Upper lobe of left lung (tissue), 6 donors: ENCODE measurements at regions not wholly inside any gene's neighbourhood (a gene's known extent, or its start where the extent isn't known, plus 50 kb on each side); places are given as distances from the start of the nearest gene placed in this dataset.
"Not testable (repeated sequence)": the region's sequence is repeated elsewhere in the genome, so short reads cannot be mapped to it uniquely, and the experiment has no call there.

Source experiments
- ATAC-seq, 2 donors: fragments of 200-7000 bp; cut with Tn5 transposase; one replicate each; pipeline ENCODE4 v1.9.1; 2022; ENCODE audit warnings: mild to moderate bottlenecking in 2 of 2, moderate library complexity in 2 of 2; ENCODE audit not compliant: low FRiP score in 2 of 2
- DNase-seq, 2 donors: peaks; one replicate each; pipeline ENCODE4 v3.0.0-alpha.2; 2019 to 2020
- H3K27ac ChIP-seq, 4 donors: fragments of 200-600 bp; sonication (generic); one replicate each; pipeline ENCODE4 v1.5.1; 2016 to 2019
- H3K27me3 ChIP-seq, 4 donors: fragments of 200-600 bp; sonication (generic); one replicate each; pipeline ENCODE4 v1.5.1; 2017 to 2019
- H3K36me3 ChIP-seq, 4 donors: fragments of 200-600 bp; sonication (generic); one replicate each; pipeline ENCODE4 v1.5.1; 2016 to 2019
- H3K4me1 ChIP-seq, 4 donors: fragments of 200-600 bp; sonication (generic); one replicate each; pipeline ENCODE4 v1.5.1; 2018 to 2019
- H3K4me3 ChIP-seq, 4 donors: fragments of 200-600 bp; sonication (generic); one replicate each; pipeline ENCODE4 v1.5.1; 2017 to 2019; ENCODE audit warnings: mild to moderate bottlenecking in 2 of 4, moderate library complexity in 1 of 4
- H3K9me3 ChIP-seq, 4 donors: fragments of 200-600 bp; sonication (generic); one replicate each; pipeline ENCODE4 v1.5.1; 2018 to 2019
- EP300 ChIP-seq, 4 donors: sonication (generic); formaldehyde crosslinking; IDR thresholded peaks; one replicate each; pipeline ENCODE4 v1.5.1; 2017; ENCODE audit warnings: antibody characterized with exemption in 4 of 4, control low read depth in 2 of 4
- POLR2A ChIP-seq, 4 donors: fragments of 450-650 bp; IDR thresholded peaks; one replicate each; pipeline ENCODE4 v1.5.1; 2016 to 2017; ENCODE audit warnings: antibody characterized with exemption in 4 of 4, mild to moderate bottlenecking in 2 of 4
- POLR2AphosphoS5 ChIP-seq, 2 donors: sonication (generic); formaldehyde crosslinking; IDR thresholded peaks; one replicate each; pipeline ENCODE4 v1.5.1; 2017; ENCODE audit warnings: antibody characterized with exemption in 2 of 2
- WGBS, 2 donors: methylation state at CpG; one replicate each; pipeline ENCODE4 v1.1.5; 2017 to 2018; 5-methylcytosine and 5-hydroxymethylcytosine counted together
- TF ChIP-seq, protein P1 (sequence below), 6 experiments: fragments of 450-650 bp in 4 of 6; fragments of 200-600 bp in 2 of 6; sonication (generic) in 2 of 6; IDR thresholded peaks; one replicate each; pipeline ENCODE4 v1.5.1; 2016 to 2019; ENCODE audit warnings: antibody characterized with exemption in 6 of 6
- donor health status: DM: no; HTN: no; CAD: no; lungs with moderate emphysema.
- donor health status: DM: no; HTN: yes; CAD: no; lungs with severe emphysema.

DNA sequence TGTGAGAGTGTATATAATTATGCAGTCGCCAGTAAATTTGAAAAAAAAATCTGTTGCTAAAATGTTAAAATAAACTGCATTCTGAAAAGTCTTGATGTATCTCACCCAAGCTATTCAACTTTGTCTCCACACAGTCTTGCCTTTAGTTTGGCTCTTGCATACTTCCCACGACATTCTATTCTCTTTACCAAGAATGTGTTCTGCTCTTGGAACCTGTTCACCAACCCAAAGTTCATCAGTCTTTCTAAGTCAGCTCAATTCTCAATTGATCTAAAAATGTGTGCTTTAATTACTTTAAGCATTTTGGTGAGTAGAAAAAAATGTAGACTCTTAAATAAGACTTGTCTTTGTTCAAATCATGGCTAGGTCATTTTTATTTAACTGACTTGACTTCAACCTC is 657.7 kb upstream of the TBL1XR1 start:
- DNase-seq (no peak), ATAC-seq (no peak)
- no peaks in the 10 kb centered on the region for H3K9me3 ChIP-seq
- 79 to 87% methylated on average over 2 of the region's 2 CpGs for WGBS, 2 donors
- no peaks in the 10 kb centered on the region for H3K36me3 ChIP-seq
- H3K27me3 ChIP-seq, result no peaks in the 10 kb centered on the region
- no peak overlapping the region for H3K27ac ChIP-seq
- H3K4me1 ChIP-seq, result no peaks in the 10 kb centered on the region
- TF ChIP-seq POLR2AphosphoS5 (IDR thresholded peaks at IDR 0.05), result no peak
- TF ChIP-seq, protein P1, sequence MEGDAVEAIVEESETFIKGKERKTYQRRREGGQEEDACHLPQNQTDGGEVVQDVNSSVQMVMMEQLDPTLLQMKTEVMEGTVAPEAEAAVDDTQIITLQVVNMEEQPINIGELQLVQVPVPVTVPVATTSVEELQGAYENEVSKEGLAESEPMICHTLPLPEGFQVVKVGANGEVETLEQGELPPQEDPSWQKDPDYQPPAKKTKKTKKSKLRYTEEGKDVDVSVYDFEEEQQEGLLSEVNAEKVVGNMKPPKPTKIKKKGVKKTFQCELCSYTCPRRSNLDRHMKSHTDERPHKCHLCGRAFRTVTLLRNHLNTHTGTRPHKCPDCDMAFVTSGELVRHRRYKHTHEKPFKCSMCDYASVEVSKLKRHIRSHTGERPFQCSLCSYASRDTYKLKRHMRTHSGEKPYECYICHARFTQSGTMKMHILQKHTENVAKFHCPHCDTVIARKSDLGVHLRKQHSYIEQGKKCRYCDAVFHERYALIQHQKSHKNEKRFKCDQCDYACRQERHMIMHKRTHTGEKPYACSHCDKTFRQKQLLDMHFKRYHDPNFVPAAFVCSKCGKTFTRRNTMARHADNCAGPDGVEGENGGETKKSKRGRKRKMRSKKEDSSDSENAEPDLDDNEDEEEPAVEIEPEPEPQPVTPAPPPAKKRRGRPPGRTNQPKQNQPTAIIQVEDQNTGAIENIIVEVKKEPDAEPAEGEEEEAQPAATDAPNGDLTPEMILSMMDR (IDR thresholded peaks at IDR 0.05), result no peak
- TF ChIP-seq EP300 (IDR thresholded peaks at IDR 0.05), result no peak
- no peak for TF ChIP-seq POLR2A (IDR thresholded peaks at IDR 0.05)
- no peak overlapping the region for H3K4me3 ChIP-seq

GRCh38 chr3:177860184-177860583 is 662.9 kb upstream of the TBL1XR1 start:
- ATAC-seq, result no peak
- WGBS, 2 donors, result 92 to 100% methylated on average over 2 to 8 of the region's 8 CpGs
- no peak overlapping the region for H3K27ac ChIP-seq
- no peaks in the 10 kb centered on the region for H3K27me3 ChIP-seq
- H3K9me3 ChIP-seq, result peaks cover 0 to 10% (median 7%) of the 10 kb centered on the region in 4 donors
- H3K4me1 ChIP-seq, result no peaks in the 10 kb centered on the region
- no peaks in the 10 kb centered on the region for H3K36me3 ChIP-seq
- DNase-seq, result peak in 1 of 2 donors; percentile 6
- TF ChIP-seq POLR2A (IDR thresholded peaks at IDR 0.05) (no peak), EP300 (IDR thresholded peaks at IDR 0.05) (no peak), POLR2AphosphoS5 (IDR thresholded peaks at IDR 0.05) (no peak)
- TF ChIP-seq, protein P1 (IDR thresholded peaks at IDR 0.05), result no peak
- no peak overlapping the region for H3K4me3 ChIP-seq

DNA sequence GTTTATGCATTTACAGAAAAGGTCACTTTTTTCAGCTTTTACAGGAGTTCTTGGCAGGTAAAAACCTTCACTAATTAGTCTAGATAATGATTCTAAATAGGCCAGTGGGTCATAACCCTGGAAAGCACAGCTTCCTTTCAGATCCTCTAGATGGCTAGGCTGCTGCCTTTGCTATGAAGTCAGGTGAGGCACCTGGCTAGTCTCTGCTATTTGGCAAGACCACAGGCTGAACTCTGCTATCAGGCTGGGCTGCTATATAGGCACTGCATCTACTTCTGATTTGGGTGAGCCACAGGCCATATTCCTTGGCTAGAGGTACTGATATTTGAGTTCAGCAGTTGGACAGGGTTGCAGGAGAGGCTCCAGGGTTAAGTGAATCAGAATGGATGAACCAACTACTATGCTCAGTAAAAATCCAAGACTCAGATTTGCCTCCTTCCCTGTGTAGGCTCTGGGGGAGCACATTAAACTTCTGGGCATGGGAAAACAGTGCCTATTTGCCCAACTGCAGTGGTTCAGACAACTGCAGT is 665.7 kb upstream of the TBL1XR1 start:
- no peak overlapping the region for H3K27ac ChIP-seq
- H3K27me3 ChIP-seq, result no peaks in the 10 kb centered on the region
- DNase-seq, result no peak
- TF ChIP-seq EP300 (IDR thresholded peaks at IDR 0.05), result no peak
- no peak for TF ChIP-seq POLR2A (IDR thresholded peaks at IDR 0.05)
- H3K4me3 ChIP-seq, result no peak overlapping the region
- peaks cover 0 to 13% (median 7%) of the 10 kb centered on the region in 4 donors for H3K9me3 ChIP-seq
- H3K36me3 ChIP-seq, result no peaks in the 10 kb centered on the region
- no peaks in the 10 kb centered on the region for H3K4me1 ChIP-seq
- ATAC-seq, result no peak

- H3K9me3 ChIP-seq, H3K36me3 ChIP-seq, H3K27me3 ChIP-seq, H3K4me3 ChIP-seq, H3K27ac ChIP-seq, DNase-seq, ATAC-seq, H3K4me1 ChIP-seq: not testable (repeated sequence)
- WGBS, 2 donors, result 93 to 97% methylated on average over 3 of the region's 3 CpGs
These were observed 665.0 kb upstream of the KCNMB2 start for GRCh38 chr3:177871267-177871666.

DNA sequence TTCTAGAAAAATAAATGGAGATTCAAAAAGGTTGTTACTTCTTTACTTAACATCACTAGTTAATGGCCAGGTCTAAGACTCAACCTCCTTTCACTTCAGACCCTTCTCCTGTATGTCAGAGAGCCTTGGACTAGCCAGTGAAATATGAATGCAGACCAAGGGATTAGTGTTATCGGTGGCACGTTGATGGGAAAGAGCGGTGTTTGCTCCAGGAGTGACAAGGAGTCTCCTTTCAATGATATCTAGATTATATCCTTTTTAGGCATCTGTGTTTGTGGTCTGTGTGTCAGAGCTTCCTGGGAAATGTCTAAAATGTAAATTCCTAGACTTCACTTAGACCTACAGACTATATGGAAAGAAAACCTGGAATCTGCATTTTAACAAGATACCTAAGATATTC is 658.0 kb upstream of the KCNMB2 start:
- no peaks in the 10 kb centered on the region for H3K9me3 ChIP-seq
- no peak overlapping the region for H3K27ac ChIP-seq
- H3K27me3 ChIP-seq, result no peaks in the 10 kb centered on the region
- no peaks in the 10 kb centered on the region for H3K4me1 ChIP-seq
- 85 to 96% methylated on average over 3 of the region's 3 CpGs for WGBS, 2 donors
- H3K36me3 ChIP-seq, result no peaks in the 10 kb centered on the region
- ATAC-seq (no peak), DNase-seq (no peak)
- TF ChIP-seq EP300 (IDR thresholded peaks at IDR 0.05), result no peak
- no peak for TF ChIP-seq POLR2A (IDR thresholded peaks at IDR 0.05)
- no peak for TF ChIP-seq POLR2AphosphoS5 (IDR thresholded peaks at IDR 0.05)
- TF ChIP-seq, protein P1 (IDR thresholded peaks at IDR 0.05), result no peak
- H3K4me3 ChIP-seq, result no peak overlapping the region

- Histone ChIP-seq H3K9me3 (no peaks in the 10 kb centered on the region), H3K27ac (no peak overlapping the region), H3K36me3 (no peaks in the 10 kb centered on the region), H3K4me1 (no peaks in the 10 kb centered on the region), H3K4me3 (no peak overlapping the region), H3K27me3 (no peaks in the 10 kb centered on the region)
- no peak for DNase-seq
- TF ChIP-seq, protein P1 (IDR thresholded peaks at IDR 0.05), result no peak
- TF ChIP-seq POLR2AphosphoS5 (IDR thresholded peaks at IDR 0.05), result no peak
- no peak for TF ChIP-seq POLR2A (IDR thresholded peaks at IDR 0.05)
- 85 to 87% methylated on average over 4 of the region's 4 CpGs for WGBS, 2 donors
- no peak for ATAC-seq
These were observed 657.3 kb upstream of the KCNMB2 start for GRCh38 chr3:177878957-177879356.
